NCI-H345 treated with DMSO at 0.1 percent for 48 hours (cell line): ENCODE measurements at regions not wholly inside any gene's neighbourhood (a gene's known extent, or its start where the extent isn't known, plus 50 kb on each side); places are given as distances from the start of the nearest gene placed in this dataset.
"Not testable (repeated sequence)": the region's sequence is repeated elsewhere in the genome, so short reads cannot be mapped to it uniquely, and the experiment has no call there.

Experiments used
- DNase-seq: peaks from one replicate; lab custom pipeline; 2025; ENCODE audit not compliant: unreplicated experiment; lab: John Stamatoyannopoulos, UW

- DNase-seq, result no peak
Observed at GRCh38 chr1:168825129-168825528, 96.1 kb upstream of the DPT start.

- no peak for DNase-seq
Observed at GRCh38 chr1:168825820-168826219, 96.8 kb upstream of the DPT start.

GRCh38 chr1:168826269-168826668 lies 97.3 kb upstream of the DPT start:
- no peak for DNase-seq

- DNase-seq, result no peak
Observed at GRCh38 chr1:168827557-168827956, 98.6 kb upstream of the DPT start.

GRCh38 chr1:168829876-168830275 lies 100.9 kb upstream of the DPT start:
- no peak for DNase-seq

- no peak for DNase-seq
Observed at GRCh38 chr1:168830562-168830961, 101.6 kb upstream of the DPT start.

- DNase-seq, result no peak
Observed at GRCh38 chr1:168832661-168833060, 103.7 kb upstream of the DPT start.

GRCh38 chr1:168833362-168833761 lies 104.4 kb upstream of the DPT start:
- DNase-seq, result no peak

- no peak for DNase-seq
Observed at GRCh38 chr1:168833801-168834224, 104.8 kb upstream of the DPT start.

GRCh38 chr1:168834225-168834872 lies 105.3 kb upstream of the DPT start:
- DNase-seq, result no peak

GRCh38 chr1:168835176-168835575 lies 106.2 kb upstream of the DPT start:
- no peak for DNase-seq

GRCh38 chr1:168835791-168836190 lies 106.8 kb upstream of the DPT start:
- no peak for DNase-seq

GRCh38 chr1:168836469-168836868 lies 107.5 kb upstream of the DPT start:
- no peak for DNase-seq

- DNase-seq, result not testable (repeated sequence)
Observed at GRCh38 chr1:168837230-168837629, 108.2 kb upstream of the DPT start.

GRCh38 chr1:168842306-168842705 lies 113.3 kb upstream of the DPT start:
- DNase-seq, result no peak

GRCh38 chr1:168842916-168843315 lies 113.9 kb upstream of the DPT start:
- DNase-seq, result no peak

GRCh38 chr1:168843401-168843800 lies 114.4 kb upstream of the DPT start:
- DNase-seq, result no peak

GRCh38 chr1:168843950-168844349 lies 114.9 kb upstream of the DPT start:
- DNase-seq, result no peak

GRCh38 chr1:168845140-168845539 lies 116.1 kb upstream of the DPT start:
- DNase-seq, result no peak

- DNase-seq, result no peak
Observed at GRCh38 chr1:168848051-168848450, 119.0 kb upstream of the DPT start.

- no peak for DNase-seq
Observed at GRCh38 chr1:168861421-168862004, 132.5 kb upstream of the DPT start.

- DNase-seq, result no peak
Observed at GRCh38 chr1:168863772-168864171, 134.8 kb upstream of the DPT start.

GRCh38 chr1:168864266-168864665 lies 135.3 kb upstream of the DPT start:
- DNase-seq, result no peak
